Uterus (tissue), 3 donors: ENCODE measurements at regions not wholly inside any gene's neighbourhood (a gene's known extent, or its start where the extent isn't known, plus 50 kb on each side); places are given as distances from the start of the nearest gene placed in this dataset.
A peak's percentile ranks its signal among the peaks of the same experiment; 100 is the strongest.

Experiments
- DNase-seq, 2 donors: peaks; one replicate each; pipeline ENCODE4 v3.0.0-alpha.2; 2019 to 2020
- H3K27ac ChIP-seq, 2 donors: fragments of 200-600 bp; sonication (generic); 1 replicate in 1 of 2; 2 replicates in 1 of 2; pipeline ENCODE4 v1.5.1; 2016 to 2018
- H3K27me3 ChIP-seq, 2 donors: fragments of 200-600 bp; sonication (generic); one replicate each; pipeline ENCODE4 v1.5.1; 2018 to 2019; ENCODE audit warnings: control low read depth in 1 of 2
- H3K36me3 ChIP-seq, 2 donors: fragments of 200-600 bp; sonication (generic); one replicate each; pipeline ENCODE4 v1.5.1; 2019; ENCODE audit warnings: control low read depth in 1 of 2
- H3K4me1 ChIP-seq, 2 donors: fragments of 200-600 bp; sonication (generic); one replicate each; pipeline ENCODE4 v1.5.1; 2018 to 2019; ENCODE audit warnings: control low read depth in 1 of 2
- H3K4me3 ChIP-seq, 2 donors: fragments of 200-600 bp; sonication (generic); 1 replicate in 1 of 2; 2 replicates in 1 of 2; pipeline ENCODE4 v1.5.1; 2018 to 2019; ENCODE audit warnings: mild to moderate bottlenecking in 1 of 2
- H3K9me3 ChIP-seq, 2 donors: fragments of 200-600 bp; sonication (generic); one replicate each; pipeline ENCODE4 v1.5.1; 2019; ENCODE audit warnings: control low read depth in 1 of 2
- POLR2A ChIP-seq, 2 donors: fragments of 450-650 bp; IDR thresholded peaks; one replicate each; pipeline ENCODE4 v1.6.1; 2016; ENCODE audit warnings: antibody characterized with exemption in 2 of 2, mild to moderate bottlenecking in 1 of 2, moderate library complexity in 1 of 2
- intact Hi-C: fragments of 100-400 bp; cut with DNase I; formaldehyde crosslinking; loops from one replicate; pipeline ENCODE4 v1.15.1; 2023; ENCODE audit warnings: low total_unique reads
- TF ChIP-seq, protein P1 (sequence below), 4 experiments: fragments of 200-600 bp in 2 of 4; fragments of 450-650 bp in 2 of 4; sonication (generic) in 2 of 4; IDR thresholded peaks; one replicate each; pipeline ENCODE4 v1.5.1; 2016 to 2019; ENCODE audit warnings: antibody characterized with exemption in 4 of 4, mild to moderate bottlenecking in 2 of 4, moderate library complexity in 1 of 4
- donor health status: DM: yes; HTN: yes; CAD: no.

DNA sequence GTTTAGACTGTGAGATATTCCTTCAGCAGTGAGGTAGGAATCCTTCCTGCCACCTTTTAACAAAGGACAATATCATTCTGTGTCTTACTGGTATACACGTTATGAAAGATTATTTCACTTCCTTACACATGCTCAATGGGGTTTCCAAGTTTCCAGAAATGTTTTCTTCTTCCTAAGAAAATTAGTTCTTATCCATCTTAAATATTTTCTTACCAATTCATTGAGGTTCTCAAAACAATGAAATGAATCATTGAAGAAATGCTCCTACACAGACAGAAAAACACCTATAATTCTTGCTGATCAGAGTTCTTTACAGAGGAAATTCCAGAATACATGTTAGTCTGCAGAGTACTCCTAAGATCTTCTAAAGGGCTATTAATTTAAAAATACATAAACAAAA, 51.4 kb upstream of the SEC61G start:
- H3K36me3 ChIP-seq = no peaks in the 10 kb centered on the region
- DNase-seq = no peak
- no peak overlapping the region for H3K27ac ChIP-seq
- no peaks in the 10 kb centered on the region for H3K9me3 ChIP-seq
- intact Hi-C loops = no loop called here
- no peaks in the 10 kb centered on the region for H3K27me3 ChIP-seq
- TF ChIP-seq, protein P1, sequence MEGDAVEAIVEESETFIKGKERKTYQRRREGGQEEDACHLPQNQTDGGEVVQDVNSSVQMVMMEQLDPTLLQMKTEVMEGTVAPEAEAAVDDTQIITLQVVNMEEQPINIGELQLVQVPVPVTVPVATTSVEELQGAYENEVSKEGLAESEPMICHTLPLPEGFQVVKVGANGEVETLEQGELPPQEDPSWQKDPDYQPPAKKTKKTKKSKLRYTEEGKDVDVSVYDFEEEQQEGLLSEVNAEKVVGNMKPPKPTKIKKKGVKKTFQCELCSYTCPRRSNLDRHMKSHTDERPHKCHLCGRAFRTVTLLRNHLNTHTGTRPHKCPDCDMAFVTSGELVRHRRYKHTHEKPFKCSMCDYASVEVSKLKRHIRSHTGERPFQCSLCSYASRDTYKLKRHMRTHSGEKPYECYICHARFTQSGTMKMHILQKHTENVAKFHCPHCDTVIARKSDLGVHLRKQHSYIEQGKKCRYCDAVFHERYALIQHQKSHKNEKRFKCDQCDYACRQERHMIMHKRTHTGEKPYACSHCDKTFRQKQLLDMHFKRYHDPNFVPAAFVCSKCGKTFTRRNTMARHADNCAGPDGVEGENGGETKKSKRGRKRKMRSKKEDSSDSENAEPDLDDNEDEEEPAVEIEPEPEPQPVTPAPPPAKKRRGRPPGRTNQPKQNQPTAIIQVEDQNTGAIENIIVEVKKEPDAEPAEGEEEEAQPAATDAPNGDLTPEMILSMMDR (IDR thresholded peaks at IDR 0.05) = no peak
- no peak for TF ChIP-seq POLR2A (IDR thresholded peaks at IDR 0.05)
- H3K4me3 ChIP-seq = no peak overlapping the region
- H3K4me1 ChIP-seq = no peaks in the 10 kb centered on the region

DNA sequence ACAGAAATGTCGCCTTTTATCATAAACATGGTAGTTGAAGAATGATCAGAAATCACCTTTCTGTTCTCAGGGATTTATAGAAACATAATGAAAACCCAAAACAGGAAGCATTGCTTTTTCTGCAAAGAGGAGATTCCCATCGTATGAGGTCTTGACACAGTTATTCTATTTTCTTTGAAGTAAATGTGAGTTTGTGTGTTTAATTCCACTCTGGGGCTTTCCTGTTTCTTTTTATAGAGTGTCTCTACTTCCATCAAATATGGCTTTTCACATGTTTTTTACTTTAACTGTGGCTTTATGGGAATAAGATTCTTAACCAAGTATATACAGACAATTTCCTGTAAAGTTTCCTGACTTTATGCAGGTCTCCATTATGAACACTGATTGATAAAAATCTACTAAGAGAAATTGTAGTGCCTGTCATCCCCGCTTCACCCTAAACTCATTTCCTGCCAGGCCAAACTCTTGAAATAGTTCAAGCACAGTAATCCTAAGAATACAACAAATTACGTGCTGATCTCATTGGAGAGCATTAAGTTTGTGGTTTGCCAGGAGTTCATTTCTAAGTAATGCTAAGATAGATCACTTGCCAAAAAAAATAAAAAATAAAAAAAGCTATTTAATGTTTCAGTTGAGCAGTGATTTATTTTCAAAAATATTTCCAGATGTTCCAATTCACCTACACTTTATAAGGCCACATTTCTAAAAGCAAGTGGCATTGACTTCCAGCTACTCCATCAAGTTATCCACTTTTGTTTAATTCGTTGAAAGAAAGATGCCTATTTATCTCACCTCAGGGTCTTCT, 52.2 kb upstream of the SEC61G start:
- TF ChIP-seq POLR2A (IDR thresholded peaks at IDR 0.05) = no peak
- TF ChIP-seq, protein P1 (IDR thresholded peaks at IDR 0.05) = no peak

DNA sequence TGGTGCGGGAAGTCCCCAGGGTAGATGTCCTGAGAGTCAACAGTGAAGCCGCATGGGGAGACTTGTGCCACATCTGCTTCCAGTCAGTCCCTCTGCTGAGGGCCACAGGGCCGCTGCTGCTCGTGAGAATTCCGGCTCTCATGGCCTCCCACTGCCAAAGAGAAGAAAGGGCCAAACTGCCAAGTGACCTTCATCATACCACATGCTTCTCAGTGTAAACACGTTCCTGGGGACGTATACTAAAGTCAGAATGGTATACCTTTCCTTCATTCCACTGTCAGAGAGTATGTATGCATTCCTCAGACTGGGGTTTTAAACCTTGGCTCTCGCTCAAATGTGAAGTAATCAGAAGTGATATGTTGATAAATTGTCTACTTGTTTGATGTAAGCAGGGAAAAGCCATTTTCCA, 52.8 kb upstream of the SEC61G start:
- Histone ChIP-seq H3K4me1 (no peaks in the 10 kb centered on the region), H3K4me3 (no peak overlapping the region), H3K9me3 (no peaks in the 10 kb centered on the region), H3K36me3 (no peaks in the 10 kb centered on the region), H3K27me3 (no peaks in the 10 kb centered on the region), H3K27ac (peak overlapping the region; percentile 6 to 42)
- intact Hi-C loops = no loop called here
- no peak for DNase-seq
- TF ChIP-seq, protein P1 (IDR thresholded peaks at IDR 0.05) = no peak
- no peak for TF ChIP-seq POLR2A (IDR thresholded peaks at IDR 0.05)

More for the DNA sequence above, 52.2 kb upstream of the SEC61G start:
- Histone ChIP-seq H3K36me3 (no peaks in the 10 kb centered on the region), H3K9me3 (no peaks in the 10 kb centered on the region), H3K27ac (peak overlapping the region; percentile 6 to 42), H3K4me3 (no peak overlapping the region), H3K27me3 (no peaks in the 10 kb centered on the region), H3K4me1 (no peaks in the 10 kb centered on the region)
- DNase-seq = no peak
- intact Hi-C loops = no loop called here

DNA sequence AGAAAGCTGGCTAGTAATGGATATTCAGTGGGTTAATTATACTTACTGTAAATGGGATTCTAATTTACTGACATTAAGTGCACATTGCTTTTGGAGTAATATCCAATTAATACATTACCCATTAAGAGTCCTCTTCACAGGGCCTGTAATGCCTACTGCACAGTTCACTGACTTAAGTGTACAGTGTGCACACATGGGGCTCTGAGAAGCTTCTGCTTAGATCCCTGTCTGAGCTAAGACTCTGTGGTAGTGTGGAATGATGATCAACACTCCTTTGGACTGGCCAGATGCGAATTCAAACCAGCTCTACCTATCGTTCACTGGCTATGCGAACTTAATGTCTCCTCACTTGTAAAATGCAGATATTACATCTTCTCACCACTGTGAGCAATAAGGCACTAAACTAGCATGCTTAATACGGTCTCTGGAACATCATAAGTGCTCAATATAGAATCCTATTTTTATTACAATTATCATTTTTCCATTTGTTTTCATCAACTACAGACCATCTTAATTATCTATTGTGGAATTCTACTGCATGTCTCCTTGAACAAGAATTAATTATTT, 53.8 kb upstream of the SEC61G start:
- no peaks in the 10 kb centered on the region for H3K36me3 ChIP-seq
- DNase-seq = no peak
- TF ChIP-seq POLR2A (IDR thresholded peaks at IDR 0.05) = no peak
- TF ChIP-seq, protein P1 (IDR thresholded peaks at IDR 0.05) = no peak
- H3K4me1 ChIP-seq = no peaks in the 10 kb centered on the region
- no peaks in the 10 kb centered on the region for H3K9me3 ChIP-seq
- intact Hi-C loops = no loop called here
- H3K4me3 ChIP-seq = no peak overlapping the region
- no peak overlapping the region for H3K27ac ChIP-seq
- H3K27me3 ChIP-seq = no peaks in the 10 kb centered on the region

DNA sequence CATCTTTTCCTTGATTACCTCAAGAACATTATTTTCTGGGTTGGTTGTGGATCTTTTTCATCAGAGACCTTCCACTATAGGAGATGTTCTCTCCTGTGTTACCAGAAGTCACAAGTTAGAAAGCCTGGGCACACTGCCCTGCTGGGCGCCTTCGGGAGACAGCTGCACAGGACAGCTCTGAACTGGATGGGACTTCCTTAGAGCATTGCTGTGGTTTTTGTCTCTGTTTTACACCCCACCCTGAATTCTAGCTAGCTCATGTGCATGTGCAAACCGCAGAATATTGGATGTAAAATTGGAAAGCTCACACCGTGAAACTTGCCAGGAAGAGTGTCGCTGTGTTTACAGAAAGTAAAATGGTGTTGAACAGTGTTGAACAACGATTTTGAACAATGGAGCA, 54.4 kb upstream of the SEC61G start:
- H3K27me3 ChIP-seq = no peaks in the 10 kb centered on the region
- DNase-seq = no peak
- no peaks in the 10 kb centered on the region for H3K4me1 ChIP-seq
- H3K9me3 ChIP-seq = no peaks in the 10 kb centered on the region
- H3K4me3 ChIP-seq = no peak overlapping the region
- H3K27ac ChIP-seq = no peak overlapping the region
- intact Hi-C loops = no loop called here
- H3K36me3 ChIP-seq = no peaks in the 10 kb centered on the region
- TF ChIP-seq POLR2A (IDR thresholded peaks at IDR 0.05) = no peak
- TF ChIP-seq, protein P1 (IDR thresholded peaks at IDR 0.05) = no peak
